AG20443 (cell line): ENCODE measurements at regions not wholly inside any gene's neighbourhood (a gene's known extent, or its start where the extent isn't known, plus 50 kb on each side); places are given as distances from the start of the nearest gene placed in this dataset.
"Not testable (repeated sequence)": the region's sequence is repeated elsewhere in the genome, so short reads cannot be mapped to it uniquely, and the experiment has no call there.

Source experiments
- DNase-seq: peaks from one replicate; pipeline ENCODE4 v3.0.0; 2012; ENCODE audit warnings: low spot score, mixed read lengths

GRCh38 chr5:136740228-136740627, 374.9 kb upstream of the TRPC7 start:
- no peak for DNase-seq

GRCh38 chr5:136739271-136739670, 373.9 kb upstream of the TRPC7 start:
- not testable (repeated sequence) for DNase-seq

GRCh38 chr5:136738829-136739228, 373.5 kb upstream of the TRPC7 start:
- DNase-seq = no peak

GRCh38 chr5:136736021-136736420, 370.7 kb upstream of the TRPC7 start:
- DNase-seq = no peak

- not testable (repeated sequence) for DNase-seq
These were observed 370.3 kb upstream of the TRPC7 start for GRCh38 chr5:136735611-136736010.

- DNase-seq = no peak
These were observed 369.3 kb upstream of the TRPC7 start for GRCh38 chr5:136734628-136735027.

- no peak for DNase-seq
These were observed 367.4 kb upstream of the TRPC7 start for GRCh38 chr5:136732751-136733150.

GRCh38 chr5:136731241-136731900, 366.0 kb upstream of the TRPC7 start:
- no peak for DNase-seq

- DNase-seq = no peak
These were observed 365.1 kb upstream of the TRPC7 start for GRCh38 chr5:136730426-136730825.

- DNase-seq = peak; percentile 63
These were observed 364.6 kb upstream of the TRPC7 start for GRCh38 chr5:136729901-136730355.

- no peak for DNase-seq
These were observed 361.2 kb upstream of the TRPC7 start for GRCh38 chr5:136726506-136726905.

GRCh38 chr5:136724161-136724560, 358.8 kb upstream of the TRPC7 start:
- no peak for DNase-seq

GRCh38 chr5:136722581-136722980, 357.2 kb upstream of the TRPC7 start:
- no peak for DNase-seq

- DNase-seq = no peak
These were observed 356.7 kb upstream of the TRPC7 start for GRCh38 chr5:136722086-136722485.

GRCh38 chr5:136720674-136721073, 355.3 kb upstream of the TRPC7 start:
- DNase-seq = no peak

- no peak for DNase-seq
These were observed 352.6 kb upstream of the TRPC7 start for GRCh38 chr5:136717917-136718316.

GRCh38 chr5:136714286-136714685, 348.9 kb upstream of the TRPC7 start:
- no peak for DNase-seq

GRCh38 chr5:136712628-136713027, 347.3 kb upstream of the TRPC7 start:
- no peak for DNase-seq

GRCh38 chr5:136710834-136711233, 345.5 kb upstream of the TRPC7 start:
- DNase-seq = no peak

GRCh38 chr5:136703706-136704105, 338.4 kb upstream of the TRPC7 start:
- no peak for DNase-seq

GRCh38 chr5:136703036-136703435, 337.7 kb upstream of the TRPC7 start:
- DNase-seq = no peak

GRCh38 chr5:136701191-136701590, 335.8 kb upstream of the TRPC7 start:
- DNase-seq = no peak

- DNase-seq = no peak
These were observed 334.3 kb upstream of the TRPC7 start for GRCh38 chr5:136699651-136700050.

GRCh38 chr5:136698970-136699369, 333.6 kb upstream of the TRPC7 start:
- no peak for DNase-seq
